MM.1S (cell line): ENCODE measurements at regions not wholly inside any gene's neighbourhood (a gene's known extent, or its start where the extent isn't known, plus 50 kb on each side); places are given as distances from the start of the nearest gene placed in this dataset.

Source experiments
- EZH2 ChIP-seq: fragments of 300-600 bp; sonication (generic); optimal IDR thresholded peaks from 2 replicates; pipeline ENCODE3; 2017; ENCODE audit warnings: low read depth, mild to moderate bottlenecking, antibody characterized with exemption, low read length, mixed read lengths
- EZH2phosphoT487 ChIP-seq: fragments of 300-600 bp; sonication (generic); IDR thresholded peaks from 2 replicates; pipeline ENCODE4 v1.6.1; 2018; ENCODE audit warnings: antibody characterized with exemption, low read length
- TF ChIP-seq, protein P1 (sequence below): fragments of 300-600 bp; sonication (generic); IDR thresholded peaks from 2 replicates; pipeline ENCODE4 v1.5.1; 2016; ENCODE audit warnings: antibody characterized with exemption, low read length, mixed read lengths

DNA sequence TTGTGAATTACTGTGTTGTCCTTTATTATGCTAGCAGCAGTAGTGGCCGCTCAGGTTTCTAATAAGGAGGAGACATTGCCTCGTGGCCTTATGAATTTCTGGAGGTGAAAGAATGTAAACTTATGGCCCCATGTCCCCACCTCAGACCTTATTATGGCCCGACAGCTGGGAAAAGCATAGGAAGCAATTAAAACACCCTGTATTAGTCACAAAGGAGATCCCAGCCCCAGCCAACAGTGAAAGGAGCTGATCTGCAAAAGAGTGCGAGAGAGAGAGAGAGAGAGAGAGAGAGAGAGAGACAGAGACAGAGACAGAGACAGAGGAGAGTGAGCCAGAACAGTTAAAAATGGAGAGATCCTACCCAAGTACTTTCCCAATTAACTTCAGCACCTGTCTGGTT is 269.3 kb downstream of the DMRT2 start:
- TF ChIP-seq, protein P1, sequence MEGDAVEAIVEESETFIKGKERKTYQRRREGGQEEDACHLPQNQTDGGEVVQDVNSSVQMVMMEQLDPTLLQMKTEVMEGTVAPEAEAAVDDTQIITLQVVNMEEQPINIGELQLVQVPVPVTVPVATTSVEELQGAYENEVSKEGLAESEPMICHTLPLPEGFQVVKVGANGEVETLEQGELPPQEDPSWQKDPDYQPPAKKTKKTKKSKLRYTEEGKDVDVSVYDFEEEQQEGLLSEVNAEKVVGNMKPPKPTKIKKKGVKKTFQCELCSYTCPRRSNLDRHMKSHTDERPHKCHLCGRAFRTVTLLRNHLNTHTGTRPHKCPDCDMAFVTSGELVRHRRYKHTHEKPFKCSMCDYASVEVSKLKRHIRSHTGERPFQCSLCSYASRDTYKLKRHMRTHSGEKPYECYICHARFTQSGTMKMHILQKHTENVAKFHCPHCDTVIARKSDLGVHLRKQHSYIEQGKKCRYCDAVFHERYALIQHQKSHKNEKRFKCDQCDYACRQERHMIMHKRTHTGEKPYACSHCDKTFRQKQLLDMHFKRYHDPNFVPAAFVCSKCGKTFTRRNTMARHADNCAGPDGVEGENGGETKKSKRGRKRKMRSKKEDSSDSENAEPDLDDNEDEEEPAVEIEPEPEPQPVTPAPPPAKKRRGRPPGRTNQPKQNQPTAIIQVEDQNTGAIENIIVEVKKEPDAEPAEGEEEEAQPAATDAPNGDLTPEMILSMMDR, result no peak
- TF ChIP-seq EZH2 (no peak), EZH2phosphoT487 (no peak)
